ENCODE measurements at regions not wholly inside any gene's neighbourhood (a gene's known extent, or its start where the extent isn't known, plus 50 kb on each side); places are given as distances from the start of the nearest gene placed in this dataset.

DNA sequence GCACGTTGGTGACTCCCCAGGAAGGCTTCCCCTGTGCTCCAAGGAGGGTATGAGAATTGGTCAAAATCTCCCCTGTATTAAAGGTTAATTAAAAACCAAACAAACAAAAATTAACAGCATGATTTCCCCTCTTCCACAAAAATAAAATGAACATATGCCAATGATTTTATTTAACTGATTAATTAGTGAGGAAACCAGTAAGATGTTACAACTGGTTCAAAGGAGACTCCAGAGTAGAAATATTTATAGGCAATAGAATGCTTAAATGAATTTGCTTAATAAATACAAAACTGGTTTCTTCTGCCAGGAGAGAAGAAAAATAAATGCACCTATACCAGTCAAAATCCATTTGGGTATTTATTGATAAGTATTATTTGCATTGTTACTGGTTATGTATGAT is 249.5 kb upstream of the DEPDC1 start:
- H3K27ac ChIP-seq (ENCODE audit: low read depth in 1 of 2, low read length in 1 of 2) = no peak overlapping the region
- peaks cover 0 to 7% (median 0%) of the 10 kb centered on the region in 5 donors for H3K4me1 ChIP-seq (ENCODE audit: control insufficient read depth in 5 of 5, insufficient read depth in 5 of 5, low read length in 5 of 5)
- H3K27me3 ChIP-seq (ENCODE audit: control insufficient read depth in 3 of 3, insufficient read depth in 3 of 3, low read length in 2 of 3) = no peaks in the 10 kb centered on the region
- no peaks in the 10 kb centered on the region for H3K36me3 ChIP-seq (ENCODE audit: control insufficient read depth in 4 of 4, insufficient read depth in 4 of 4, low read length in 4 of 4)
- H3K9ac ChIP-seq (ENCODE audit: insufficient read depth in 1 of 2, low read length in 2 of 2) = no peak overlapping the region
- ATAC-seq (ENCODE audit: insufficient read depth, low FRiP score) (no peak), DNase-seq (no peak)
- WGBS, 2 donors = 80 to 84% methylated on average over 1 of the region's 1 CpG
- TF ChIP-seq, protein P1, sequence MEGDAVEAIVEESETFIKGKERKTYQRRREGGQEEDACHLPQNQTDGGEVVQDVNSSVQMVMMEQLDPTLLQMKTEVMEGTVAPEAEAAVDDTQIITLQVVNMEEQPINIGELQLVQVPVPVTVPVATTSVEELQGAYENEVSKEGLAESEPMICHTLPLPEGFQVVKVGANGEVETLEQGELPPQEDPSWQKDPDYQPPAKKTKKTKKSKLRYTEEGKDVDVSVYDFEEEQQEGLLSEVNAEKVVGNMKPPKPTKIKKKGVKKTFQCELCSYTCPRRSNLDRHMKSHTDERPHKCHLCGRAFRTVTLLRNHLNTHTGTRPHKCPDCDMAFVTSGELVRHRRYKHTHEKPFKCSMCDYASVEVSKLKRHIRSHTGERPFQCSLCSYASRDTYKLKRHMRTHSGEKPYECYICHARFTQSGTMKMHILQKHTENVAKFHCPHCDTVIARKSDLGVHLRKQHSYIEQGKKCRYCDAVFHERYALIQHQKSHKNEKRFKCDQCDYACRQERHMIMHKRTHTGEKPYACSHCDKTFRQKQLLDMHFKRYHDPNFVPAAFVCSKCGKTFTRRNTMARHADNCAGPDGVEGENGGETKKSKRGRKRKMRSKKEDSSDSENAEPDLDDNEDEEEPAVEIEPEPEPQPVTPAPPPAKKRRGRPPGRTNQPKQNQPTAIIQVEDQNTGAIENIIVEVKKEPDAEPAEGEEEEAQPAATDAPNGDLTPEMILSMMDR (IDR thresholded peaks at IDR 0.05; ENCODE audit: control extremely low read depth, extremely low read depth) = no peak
- H3K4me3 ChIP-seq = no peak overlapping the region
- H3K9me3 ChIP-seq (ENCODE audit: control insufficient read depth in 4 of 4, insufficient read depth in 3 of 4, low read length in 3 of 4) = peaks cover 0 to 5% (median 0%) of the 10 kb centered on the region in 4 donors

- Histone ChIP-seq H3K27me3 (ENCODE audit: control insufficient read depth in 3 of 3, insufficient read depth in 3 of 3, low read length in 2 of 3) (no peaks in the 10 kb centered on the region), H3K4me3 (no peak overlapping the region), H3K27ac (ENCODE audit: low read depth in 1 of 2, low read length in 1 of 2) (no peak overlapping the region), H3K9ac (ENCODE audit: insufficient read depth in 1 of 2, low read length in 2 of 2) (no peak overlapping the region), H3K4me1 (ENCODE audit: control insufficient read depth in 5 of 5, insufficient read depth in 5 of 5, low read length in 5 of 5) (no peaks in the 10 kb centered on the region), H3K36me3 (ENCODE audit: control insufficient read depth in 4 of 4, insufficient read depth in 4 of 4, low read length in 4 of 4) (no peaks in the 10 kb centered on the region), H3K9me3 (ENCODE audit: control insufficient read depth in 4 of 4, insufficient read depth in 3 of 4, low read length in 3 of 4) (no peaks in the 10 kb centered on the region)
- DNase-seq (no peak), ATAC-seq (ENCODE audit: insufficient read depth, low FRiP score) (no peak)
- 70 to 87% methylated on average over 2 of the region's 2 CpGs for WGBS, 2 donors
- TF ChIP-seq, protein P1 (IDR thresholded peaks at IDR 0.05; ENCODE audit: control extremely low read depth, extremely low read depth) = no peak
These were observed 254.8 kb upstream of the DEPDC1 start for GRCh38 chr1:68751723-68752122.

GRCh38 chr1:68758666-68759209 is 261.9 kb upstream of the DEPDC1 start:
- no peaks in the 10 kb centered on the region for H3K4me1 ChIP-seq (ENCODE audit: control insufficient read depth in 5 of 5, insufficient read depth in 5 of 5, low read length in 5 of 5)
- no peak overlapping the region for H3K9ac ChIP-seq (ENCODE audit: insufficient read depth in 1 of 2, low read length in 2 of 2)
- H3K27ac ChIP-seq (ENCODE audit: low read depth in 1 of 2, low read length in 1 of 2) = no peak overlapping the region
- TF ChIP-seq, protein P1 (IDR thresholded peaks at IDR 0.05; ENCODE audit: control extremely low read depth, extremely low read depth) = no peak
- H3K4me3 ChIP-seq = no peak overlapping the region
- peaks cover 0 to 7% (median 4%) of the 10 kb centered on the region in 4 donors for H3K9me3 ChIP-seq (ENCODE audit: control insufficient read depth in 4 of 4, insufficient read depth in 3 of 4, low read length in 3 of 4)
- H3K36me3 ChIP-seq (ENCODE audit: control insufficient read depth in 4 of 4, insufficient read depth in 4 of 4, low read length in 4 of 4) = no peaks in the 10 kb centered on the region
- H3K27me3 ChIP-seq (ENCODE audit: control insufficient read depth in 3 of 3, insufficient read depth in 3 of 3, low read length in 2 of 3) = no peaks in the 10 kb centered on the region
- 74 to 95% methylated on average over 1 of the region's 1 CpG for WGBS, 2 donors
- DNase-seq = no peak
- ATAC-seq (ENCODE audit: insufficient read depth, low FRiP score) = no peak

GRCh38 chr1:68767941-68768340 is 271.1 kb upstream of the DEPDC1 start:
- H3K4me3 ChIP-seq = no peak overlapping the region
- no peaks in the 10 kb centered on the region for H3K27me3 ChIP-seq (ENCODE audit: control insufficient read depth in 3 of 3, insufficient read depth in 3 of 3, low read length in 2 of 3)
- peaks cover 0 to 8% (median 0%) of the 10 kb centered on the region in 4 donors for H3K9me3 ChIP-seq (ENCODE audit: control insufficient read depth in 4 of 4, insufficient read depth in 3 of 4, low read length in 3 of 4)
- 54% methylated on average over 1 of the region's 1 CpG for WGBS, 2 donors
- DNase-seq (peak in 2 of 3 donors; percentile 79 to 85), ATAC-seq (ENCODE audit: insufficient read depth, low FRiP score) (no peak)
- peaks cover 0 to 10% (median 0%) of the 10 kb centered on the region in 5 donors for H3K4me1 ChIP-seq (ENCODE audit: control insufficient read depth in 5 of 5, insufficient read depth in 5 of 5, low read length in 5 of 5)
- no peak overlapping the region for H3K27ac ChIP-seq (ENCODE audit: low read depth in 1 of 2, low read length in 1 of 2)
- no peak overlapping the region for H3K9ac ChIP-seq (ENCODE audit: insufficient read depth in 1 of 2, low read length in 2 of 2)
- TF ChIP-seq, protein P1 (IDR thresholded peaks at IDR 0.05; ENCODE audit: control extremely low read depth, extremely low read depth) = no peak
- no peaks in the 10 kb centered on the region for H3K36me3 ChIP-seq (ENCODE audit: control insufficient read depth in 4 of 4, insufficient read depth in 4 of 4, low read length in 4 of 4)
